ENCODE measurements at regions not wholly inside any gene's neighbourhood (a gene's known extent, or its start where the extent isn't known, plus 50 kb on each side); places are given as distances from the start of the nearest gene placed in this dataset.

DNA sequence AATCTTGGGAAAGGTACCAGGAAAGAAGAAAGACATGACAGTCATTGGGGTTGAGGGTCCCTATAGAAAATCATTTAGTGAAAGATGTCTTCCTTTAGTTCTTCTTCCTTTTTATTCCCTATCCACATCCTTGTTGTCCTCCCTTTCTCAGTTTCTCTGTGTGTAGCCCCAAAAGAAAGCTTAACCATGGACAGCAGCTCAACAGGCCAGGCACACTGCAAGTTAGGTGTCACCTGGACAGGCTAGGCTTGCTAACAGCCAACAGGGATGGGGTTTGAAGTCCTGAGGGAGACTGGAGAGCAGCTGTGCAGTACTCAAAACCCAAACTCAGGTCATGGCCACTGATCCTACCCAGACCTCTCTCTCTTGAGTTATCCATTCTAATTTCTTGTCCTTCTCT, 543.1 kb downstream of the TUSC7 start:
- no peak for DNase-seq (ENCODE audit: low read depth in 2 of 2)

DNA sequence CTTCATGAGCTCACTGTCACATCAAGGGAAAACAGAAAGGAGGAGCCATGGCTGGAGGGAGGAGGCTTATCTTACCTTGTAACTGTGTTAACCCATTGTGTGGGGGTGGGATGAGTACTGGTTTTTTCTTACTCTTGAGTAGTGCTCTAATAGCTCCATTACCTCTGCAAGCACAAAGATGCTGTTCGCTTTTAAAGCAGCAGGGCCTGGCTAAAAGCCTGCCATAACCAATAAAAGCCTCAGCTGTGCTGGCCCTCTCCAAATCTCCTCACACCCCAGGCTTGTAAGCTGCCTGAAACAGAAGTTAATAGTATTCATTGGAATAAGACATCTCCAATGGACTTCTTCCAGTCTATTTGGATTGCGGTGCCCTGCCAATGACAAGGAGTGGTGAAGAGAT, 544.1 kb downstream of the TUSC7 start:
- no peak for DNase-seq (ENCODE audit: low read depth in 2 of 2)

DNA sequence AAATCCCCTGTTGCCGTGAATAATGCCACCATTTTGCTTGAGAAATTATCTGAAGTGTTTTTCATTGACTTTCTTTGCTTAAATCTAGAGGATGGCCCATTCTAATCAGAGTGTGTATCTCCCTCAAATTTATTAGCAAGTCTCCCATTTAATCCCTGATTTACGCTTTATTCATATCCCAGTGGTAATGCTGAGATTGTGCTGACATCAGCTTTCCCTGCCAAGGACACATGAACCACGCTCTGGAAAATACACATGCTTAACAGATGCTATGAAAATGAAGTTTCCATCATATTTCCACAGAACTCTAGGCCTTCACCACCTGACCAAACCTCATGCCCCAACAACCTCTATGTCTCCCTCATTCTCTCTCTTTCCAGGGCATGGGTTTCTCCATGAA, 545.4 kb downstream of the TUSC7 start:
- no peak for DNase-seq (ENCODE audit: low read depth in 2 of 2)

DNA sequence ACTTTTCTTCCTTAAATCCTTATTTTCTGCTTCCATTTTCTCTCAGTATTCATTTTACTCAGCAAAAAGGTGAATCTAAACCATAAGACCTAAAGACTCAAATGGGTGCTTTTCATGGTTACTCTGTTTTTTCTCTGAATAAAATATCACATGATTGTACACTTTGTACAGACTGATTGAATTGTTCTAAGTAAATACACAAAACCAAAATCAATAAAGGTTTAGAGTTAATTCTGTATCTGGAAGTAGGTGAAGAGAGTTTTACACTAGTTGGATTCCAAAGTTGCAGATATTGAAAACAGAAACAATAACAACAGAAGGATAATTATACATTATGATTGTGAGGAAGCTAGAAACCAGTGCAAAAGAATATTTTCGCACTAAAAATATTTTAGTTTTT, 546.2 kb downstream of the TUSC7 start:
- no peak for DNase-seq (ENCODE audit: low read depth in 2 of 2)

DNA sequence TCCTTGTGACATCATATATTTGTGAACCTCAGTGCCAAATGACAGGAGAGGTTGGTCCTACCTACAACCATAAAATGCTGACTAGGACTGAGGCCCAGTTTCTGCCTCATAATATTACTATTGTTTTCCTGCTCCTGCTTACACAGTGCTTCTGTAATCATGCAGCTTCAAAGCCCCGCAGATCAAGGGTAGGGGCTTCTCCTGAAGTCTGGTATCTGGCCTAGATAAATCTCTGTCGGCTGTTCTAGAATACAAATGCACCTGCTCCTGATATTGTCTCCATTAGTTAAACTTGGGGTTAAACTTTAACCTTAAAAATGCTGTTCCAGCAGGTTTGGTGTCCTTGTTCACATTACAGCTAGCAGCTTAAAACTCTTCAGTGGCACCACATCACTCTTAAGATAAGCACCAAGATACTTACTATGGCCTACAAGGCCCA, 552.4 kb downstream of the TUSC7 start:
- no peak for DNase-seq (ENCODE audit: low read depth in 2 of 2)

DNA sequence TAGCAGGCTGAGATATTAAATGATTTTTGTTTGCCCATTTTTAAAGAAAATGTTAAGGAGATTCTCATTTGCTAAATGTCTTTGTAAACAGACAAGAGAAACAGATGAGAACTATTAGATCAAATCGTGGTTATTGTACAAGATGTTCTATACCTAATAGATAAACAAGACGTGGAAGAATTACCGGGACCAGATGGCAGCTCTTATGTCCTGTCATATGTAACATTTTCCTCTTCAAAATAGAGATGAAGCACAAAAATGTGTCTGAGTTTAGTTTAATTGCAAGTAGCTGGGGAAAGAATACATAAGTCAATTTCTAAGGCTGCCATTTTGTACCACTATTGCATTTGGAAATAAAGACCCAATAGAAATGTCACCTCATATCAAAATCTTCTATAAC, 553.7 kb downstream of the TUSC7 start:
- DNase-seq (ENCODE audit: low read depth in 2 of 2): no peak

DNA sequence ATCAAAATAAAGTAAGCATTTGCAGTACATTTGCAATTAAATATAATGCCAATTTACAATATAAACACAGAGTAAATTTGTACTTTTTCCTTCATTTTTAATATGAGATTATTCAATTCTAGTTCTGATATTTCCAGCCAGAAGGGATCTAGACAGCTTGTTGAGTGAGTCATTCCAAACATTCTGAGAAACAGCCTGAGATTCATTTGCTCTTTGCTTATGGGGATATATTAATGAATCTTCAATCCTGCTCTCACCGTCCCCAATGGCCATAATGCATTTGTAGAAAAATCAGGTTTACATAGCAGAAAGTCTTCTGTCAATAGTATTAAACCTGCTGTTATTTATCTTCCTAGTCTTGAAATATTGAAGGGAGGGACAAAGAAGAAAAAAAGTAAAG, 554.2 kb downstream of the TUSC7 start:
- DNase-seq (ENCODE audit: low read depth in 2 of 2): no peak

DNA sequence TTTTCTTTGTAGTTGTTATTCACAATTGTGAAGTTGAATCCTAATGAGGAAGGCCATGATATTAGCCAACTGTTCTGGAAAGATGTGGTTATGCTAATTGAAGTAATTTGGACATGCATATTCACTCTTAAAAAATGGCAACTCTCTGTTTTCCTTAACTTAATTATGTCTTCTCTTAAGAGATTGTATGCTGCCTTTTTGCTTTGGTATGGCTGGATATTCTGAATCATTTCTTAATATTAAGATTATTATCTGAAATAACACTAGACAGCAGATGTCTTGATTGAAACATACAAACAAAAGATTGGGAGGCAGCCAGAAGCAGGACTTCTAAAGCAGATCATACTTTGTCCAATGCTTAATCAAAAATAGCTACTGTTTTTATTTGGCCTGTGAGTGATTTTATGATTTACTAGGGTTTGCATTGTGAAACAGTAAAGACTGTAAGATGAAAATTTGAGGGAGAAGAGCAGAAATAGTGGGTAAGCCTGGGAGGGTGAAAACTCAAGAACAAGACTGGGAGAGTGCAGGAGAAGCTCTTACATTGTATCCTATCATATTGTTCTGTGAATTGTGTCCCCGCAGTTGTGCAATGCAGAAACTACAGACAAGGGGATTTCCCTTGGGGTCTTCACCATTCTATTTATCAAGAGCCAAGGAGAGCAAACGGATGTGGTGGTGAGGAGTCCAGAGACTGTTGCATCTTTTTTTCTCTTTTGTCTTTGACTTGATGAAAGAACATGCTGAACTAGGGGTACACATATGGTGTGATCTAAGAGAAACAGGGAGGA, 554.8 kb downstream of the TUSC7 start:
- no peak for DNase-seq (ENCODE audit: low read depth in 2 of 2)

DNA sequence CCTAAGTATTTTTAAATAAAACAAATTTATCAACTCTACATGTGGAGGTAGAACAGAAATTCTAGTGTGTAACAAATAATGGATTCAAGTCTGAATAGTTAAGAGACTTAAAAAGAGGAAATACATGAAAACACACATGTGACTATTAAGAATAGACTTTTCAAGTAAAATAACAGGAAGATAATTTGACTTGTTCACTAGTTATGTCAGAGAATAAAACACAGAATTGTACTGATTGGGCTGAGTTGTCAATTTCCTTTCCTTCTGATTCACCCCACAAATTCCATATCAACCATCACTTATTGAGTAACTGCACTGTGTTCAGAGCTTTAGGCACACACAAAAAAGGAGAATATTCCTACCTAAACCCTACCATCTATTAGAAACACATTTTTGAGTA, 557.2 kb downstream of the TUSC7 start:
- no peak for DNase-seq (ENCODE audit: low read depth in 2 of 2)

DNA sequence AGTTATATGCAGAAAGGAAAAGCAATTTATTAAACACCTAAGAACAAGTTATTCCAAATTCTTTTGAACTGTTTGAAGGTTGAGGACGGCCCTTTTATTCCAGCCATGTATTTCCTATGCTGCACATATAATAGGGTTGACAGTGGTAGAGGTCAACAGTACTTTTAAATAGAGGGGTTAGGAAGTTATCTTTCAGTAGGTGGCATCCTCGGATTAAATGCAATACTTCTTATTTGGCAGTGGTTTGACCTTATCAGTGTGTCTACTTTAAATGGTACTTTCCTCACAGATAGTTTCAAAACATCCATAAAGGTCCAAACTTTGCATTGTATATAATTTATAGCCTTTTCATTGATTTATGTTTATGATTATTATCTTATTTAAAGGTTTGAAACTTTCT, 558.7 kb downstream of the TUSC7 start:
- no peak for DNase-seq (ENCODE audit: low read depth in 2 of 2)

DNA sequence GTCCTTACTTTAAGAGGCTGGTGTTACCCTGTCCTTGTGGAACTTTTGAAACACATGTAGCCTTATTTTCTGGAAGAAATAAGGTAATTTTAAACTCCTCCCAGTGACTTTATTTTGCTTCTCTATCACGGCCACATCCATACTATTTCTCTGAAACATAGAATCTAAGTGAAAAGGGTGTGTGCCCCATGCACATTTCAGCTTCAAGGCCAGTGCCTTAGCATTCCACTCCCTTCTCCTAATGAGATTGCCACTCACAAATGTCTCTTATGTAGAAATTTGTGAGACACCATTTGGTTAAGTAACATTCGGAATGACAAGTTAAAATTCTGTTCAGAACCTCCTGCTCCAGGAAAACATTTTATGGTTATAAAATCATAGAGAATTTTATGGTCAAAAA, 562.7 kb downstream of the TUSC7 start:
- DNase-seq (ENCODE audit: low read depth in 2 of 2): no peak

DNA sequence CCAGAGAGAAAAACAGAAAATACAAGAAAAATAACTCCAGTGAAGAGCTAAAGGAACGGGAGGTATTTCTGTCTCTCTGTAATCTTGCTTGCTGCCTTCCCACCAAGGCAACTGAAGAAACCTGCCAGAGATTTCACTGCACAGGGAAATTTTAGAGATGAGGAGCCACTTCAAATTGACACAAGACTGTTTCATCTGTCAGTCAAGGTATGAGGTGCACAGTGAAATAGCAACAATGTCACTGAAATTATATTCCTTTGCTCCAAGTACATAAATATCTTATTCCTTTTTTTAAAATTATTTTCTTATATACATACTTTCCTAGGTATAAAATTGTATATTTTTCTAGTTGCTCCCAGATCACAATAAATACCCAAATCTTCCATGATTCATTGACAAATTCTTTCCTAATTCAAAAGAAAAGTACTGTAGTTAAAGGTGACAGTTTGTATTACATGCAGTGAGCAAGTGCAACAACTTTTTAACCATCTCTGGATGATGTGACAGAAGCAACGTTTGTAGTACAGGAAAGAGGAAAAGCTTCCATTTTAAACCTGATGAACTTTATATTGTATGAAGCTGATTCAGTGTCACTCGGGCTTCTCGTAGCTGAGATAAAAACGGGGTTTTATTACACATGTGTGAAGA, 563.4 kb downstream of the TUSC7 start:
- no peak for DNase-seq (ENCODE audit: low read depth in 2 of 2)

DNA sequence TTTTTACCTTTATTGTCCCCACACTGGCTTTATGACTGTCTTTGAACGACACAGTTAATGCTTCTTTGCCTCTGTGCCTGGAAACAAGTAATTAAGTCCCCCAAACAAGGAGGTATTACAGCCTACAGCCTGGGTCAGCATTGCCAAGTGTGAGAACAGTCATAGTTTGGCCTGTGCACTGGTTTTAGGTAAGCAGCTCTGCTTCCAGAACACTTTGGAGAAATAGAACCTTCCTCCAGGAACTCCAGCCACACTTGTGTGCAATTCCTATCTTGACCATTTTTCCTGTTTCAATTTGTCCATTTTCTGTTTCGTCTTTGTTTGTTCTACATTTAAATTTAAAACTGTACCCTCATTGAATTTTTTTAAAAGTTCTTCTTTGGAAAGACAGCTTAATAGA, 568.2 kb downstream of the TUSC7 start:
- DNase-seq (ENCODE audit: low read depth in 2 of 2): no peak

DNA sequence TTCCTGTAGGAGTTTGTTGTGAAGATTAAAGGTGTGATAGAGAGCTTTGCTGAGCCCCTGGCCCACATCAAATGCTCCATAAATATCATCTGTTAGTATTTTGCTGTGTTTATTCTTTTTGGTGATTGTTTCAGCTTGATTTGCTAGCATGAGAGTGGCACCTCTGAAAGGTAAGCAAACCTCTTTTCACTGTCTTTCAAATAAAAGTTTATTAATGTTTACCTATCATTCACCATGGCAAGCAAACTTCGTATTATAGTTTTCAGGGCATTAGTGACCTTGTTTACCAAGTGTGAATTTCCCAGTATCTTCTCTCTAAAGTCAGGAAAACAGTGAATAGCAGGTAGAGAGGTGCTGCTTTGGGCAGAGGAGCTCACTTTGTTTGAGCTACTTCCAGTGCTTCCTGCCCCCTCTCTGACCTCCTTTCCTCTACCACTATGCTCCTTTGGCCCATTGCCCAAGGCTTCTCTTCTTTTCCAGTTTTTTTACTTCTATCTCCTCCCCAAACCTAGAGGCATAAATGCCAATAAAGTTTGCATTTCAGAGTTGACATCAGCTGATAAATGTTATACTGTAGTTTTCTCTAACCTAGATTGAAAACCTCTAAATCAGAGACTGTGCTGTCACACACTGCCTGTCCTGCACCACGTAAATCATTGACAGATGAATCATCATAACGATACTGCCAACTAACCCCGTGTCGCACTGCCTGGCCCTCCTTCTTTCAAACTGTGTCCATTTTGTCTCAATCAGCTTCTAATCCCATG, 569.0 kb downstream of the TUSC7 start:
- no peak for DNase-seq (ENCODE audit: low read depth in 2 of 2)

DNA sequence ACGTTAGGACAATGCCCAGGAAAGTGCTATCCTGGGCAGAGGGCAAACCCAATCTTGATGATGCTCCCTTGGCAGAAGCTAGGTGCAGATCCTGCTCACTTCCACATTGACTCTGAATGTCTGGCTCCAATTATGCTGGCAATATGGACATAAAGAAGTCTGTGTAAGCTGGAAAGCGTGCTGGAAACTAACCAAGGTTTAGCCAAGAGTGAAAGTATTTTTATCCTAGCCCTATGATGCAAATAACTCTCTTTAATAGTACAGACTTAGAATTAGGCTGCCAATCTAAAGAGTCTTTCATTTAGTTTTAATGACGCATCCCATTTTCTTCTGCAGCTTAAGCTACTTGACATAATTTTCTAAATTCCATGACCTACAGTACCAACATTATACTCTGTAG, 571.8 kb downstream of the TUSC7 start:
- no peak for DNase-seq (ENCODE audit: low read depth in 2 of 2)

DNA sequence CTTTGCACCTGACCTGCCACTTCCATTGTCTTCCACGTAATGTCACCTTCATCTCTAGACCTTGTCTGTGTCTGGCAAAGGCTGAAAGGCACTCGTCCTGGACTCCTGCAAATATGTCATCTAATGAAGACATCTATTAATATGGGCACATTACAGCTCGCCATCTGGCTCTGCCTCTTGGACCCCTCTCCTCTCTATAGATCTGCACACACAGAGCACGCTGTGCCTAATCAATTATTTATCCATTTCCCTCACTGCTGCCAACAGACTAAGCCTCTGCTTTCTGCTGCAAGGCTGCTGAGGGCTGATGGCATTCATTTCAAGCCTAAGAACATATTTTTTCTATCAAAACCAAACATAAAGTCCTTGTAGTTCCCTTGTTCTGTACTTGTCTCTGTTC, 573.0 kb downstream of the TUSC7 start:
- DNase-seq (ENCODE audit: low read depth in 2 of 2): no peak

DNA sequence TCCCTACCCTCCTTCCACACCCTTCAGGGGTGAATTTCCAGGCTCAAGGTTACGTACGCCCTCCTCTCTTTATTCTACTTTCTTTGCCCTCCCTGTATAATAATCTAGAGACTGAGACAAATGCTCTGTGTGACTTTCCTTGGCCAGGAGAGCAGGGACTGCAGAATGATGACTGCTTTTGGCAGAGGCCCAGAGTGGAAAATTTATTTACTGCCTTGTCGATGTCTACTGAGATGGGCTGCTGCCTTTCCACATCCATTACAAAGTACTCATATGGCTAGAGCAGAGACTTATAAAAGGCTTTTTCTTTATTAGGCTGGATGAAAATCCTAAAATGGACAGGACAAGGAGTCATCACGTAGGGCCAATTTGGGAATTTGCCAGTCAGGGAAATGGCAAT, 576.2 kb downstream of the TUSC7 start:
- DNase-seq (ENCODE audit: low read depth in 2 of 2): no peak

DNA sequence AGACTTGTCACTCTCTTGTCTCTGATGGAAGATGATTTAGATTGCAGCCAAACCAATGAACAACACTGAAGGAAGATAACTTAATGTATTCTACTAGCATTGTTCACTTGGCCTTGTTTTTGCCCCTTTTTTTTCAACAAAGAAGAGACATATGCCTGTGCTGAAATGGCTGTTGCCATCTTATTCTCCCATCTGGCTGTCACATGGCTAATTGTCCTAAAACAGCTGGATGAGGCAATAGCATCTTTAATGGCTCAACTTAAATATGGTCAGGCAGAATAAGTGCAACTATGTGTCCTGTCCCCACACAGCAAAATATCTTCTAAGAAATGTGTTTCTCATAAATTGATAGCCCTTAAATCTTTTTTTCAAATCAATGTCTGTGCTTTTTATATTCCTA, 576.9 kb downstream of the TUSC7 start:
- no peak for DNase-seq (ENCODE audit: low read depth in 2 of 2)

DNA sequence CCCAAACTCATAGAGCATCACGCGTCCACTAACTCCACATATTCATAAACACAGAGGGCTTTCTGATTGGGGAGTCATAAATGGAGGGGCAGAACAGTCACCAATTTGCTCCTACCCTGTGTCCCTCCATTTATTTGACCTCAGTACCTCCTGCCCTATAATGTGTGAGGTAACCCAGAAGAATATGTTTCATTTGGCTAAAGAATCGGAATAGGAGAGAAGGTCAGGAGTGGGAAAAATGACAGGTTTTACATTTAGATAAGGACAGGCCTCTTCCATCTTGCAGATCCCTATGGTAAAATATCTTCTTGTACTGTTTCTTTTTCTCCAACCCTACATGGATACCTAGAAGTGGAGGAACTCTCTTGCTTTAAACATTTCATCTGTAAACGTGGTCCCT, 578.0 kb downstream of the TUSC7 start:
- DNase-seq (ENCODE audit: low read depth in 2 of 2): no peak

DNA sequence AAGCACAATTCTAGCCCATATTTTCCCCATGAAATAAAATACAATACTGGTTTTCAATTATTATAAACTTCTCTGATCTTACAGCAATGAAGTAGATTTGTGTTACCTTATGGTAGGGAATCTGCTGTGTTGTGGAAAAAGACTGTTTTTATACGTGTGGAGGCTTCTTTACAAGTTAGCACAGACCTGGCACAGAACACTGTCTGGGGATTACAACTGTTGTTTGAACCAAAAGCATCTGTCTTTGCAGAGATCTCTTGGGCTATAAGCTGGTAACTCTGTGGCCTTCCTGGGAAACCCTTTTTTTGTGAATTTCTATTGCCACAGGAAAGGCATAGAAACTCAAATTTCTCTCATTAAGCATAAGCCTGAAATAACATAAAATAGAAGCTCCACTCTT, 581.9 kb downstream of the TUSC7 start:
- no peak for DNase-seq (ENCODE audit: low read depth in 2 of 2)

DNA sequence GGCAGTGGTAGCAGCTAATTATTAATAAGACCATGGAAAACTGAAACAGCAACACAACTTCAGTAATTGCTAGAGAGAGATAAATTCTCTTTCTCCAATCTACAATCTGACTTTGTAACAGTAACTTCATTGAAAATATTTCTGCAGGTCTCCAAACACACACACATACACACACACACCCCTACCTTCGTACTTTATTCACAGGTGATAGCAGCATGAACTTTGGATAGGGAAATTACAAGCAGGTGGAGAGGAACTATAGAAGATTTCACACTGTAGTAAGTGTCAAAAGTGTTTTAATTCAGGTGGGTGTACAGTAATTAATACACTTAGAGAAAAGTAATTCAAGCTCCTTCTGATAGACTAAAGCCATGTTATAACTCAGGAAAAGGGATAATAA, 587.5 kb downstream of the TUSC7 start:
- no peak for DNase-seq (ENCODE audit: low read depth in 2 of 2)

DNA sequence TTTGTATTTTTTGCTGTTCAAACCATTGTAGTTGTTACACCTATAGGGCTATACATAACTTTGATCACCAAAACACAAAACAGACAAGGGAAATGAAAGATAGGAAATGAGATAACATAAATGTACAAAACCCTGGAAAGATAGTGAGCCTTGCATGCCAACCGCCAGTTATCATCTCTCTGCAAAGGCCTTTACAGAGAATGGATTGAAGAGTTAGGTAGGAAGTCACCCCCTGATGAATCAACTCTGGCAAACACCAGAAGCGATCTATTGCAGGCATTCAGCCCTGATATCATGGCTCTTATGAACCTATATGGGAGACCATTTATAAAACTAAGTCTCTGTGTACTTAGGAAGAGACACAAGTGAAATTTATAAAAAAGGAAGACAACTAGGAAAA, 588.0 kb downstream of the TUSC7 start:
- no peak for DNase-seq (ENCODE audit: low read depth in 2 of 2)

DNA sequence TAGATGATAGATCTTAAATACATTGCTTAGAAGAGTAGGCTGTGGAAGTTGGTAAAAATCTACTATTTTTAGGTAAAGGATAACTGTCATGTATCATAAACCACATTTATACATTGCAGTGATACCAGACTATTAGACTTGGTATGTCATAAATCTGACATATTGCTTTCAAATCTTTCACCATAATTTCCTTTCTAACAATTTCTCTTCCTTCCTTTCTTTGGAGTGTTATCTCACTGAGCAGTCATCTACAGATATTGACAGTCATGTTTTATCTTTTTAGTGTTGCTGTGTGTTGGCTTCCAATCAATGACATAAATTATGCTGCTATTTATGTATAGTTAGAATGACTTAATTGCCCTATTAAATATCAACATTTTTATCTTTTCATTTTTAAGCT, 588.7 kb downstream of the TUSC7 start:
- no peak for DNase-seq (ENCODE audit: low read depth in 2 of 2)
